HG03175 (cell line): ENCODE measurements at regions not wholly inside any gene's neighbourhood (a gene's known extent, or its start where the extent isn't known, plus 50 kb on each side); places are given as distances from the start of the nearest gene placed in this dataset.

Experiments
- ATAC-seq: cut with Tn5 transposase; IDR thresholded peaks from one replicate; pipeline ENCODE4 v1.9.1; 2021; ENCODE audit warnings: mild to moderate bottlenecking, moderate library complexity; ENCODE audit not compliant: unreplicated experiment

DNA sequence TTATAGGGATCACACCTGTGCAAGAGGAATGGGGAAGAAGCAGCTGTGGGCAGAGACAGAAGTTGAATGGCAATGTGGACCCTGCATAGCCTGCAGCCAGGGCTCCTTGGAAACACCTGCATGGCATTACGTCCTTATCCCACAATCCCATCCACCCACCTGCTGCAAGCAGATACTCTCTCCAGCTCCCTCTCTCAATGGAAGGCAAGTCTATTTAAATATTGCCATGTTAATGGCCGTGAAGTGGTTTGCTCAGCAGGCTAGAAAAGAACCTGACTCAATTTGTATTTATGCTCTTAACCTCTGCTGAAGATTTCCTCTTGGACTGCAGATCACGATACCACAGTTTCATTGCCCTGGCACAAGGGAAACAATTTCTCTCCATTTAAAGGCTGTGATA, 417.0 kb downstream of the TYW1 start:
- no peak for ATAC-seq

GRCh38 chr7:67414858-67415257, 418.2 kb downstream of the TYW1 start:
- no peak for ATAC-seq

DNA sequence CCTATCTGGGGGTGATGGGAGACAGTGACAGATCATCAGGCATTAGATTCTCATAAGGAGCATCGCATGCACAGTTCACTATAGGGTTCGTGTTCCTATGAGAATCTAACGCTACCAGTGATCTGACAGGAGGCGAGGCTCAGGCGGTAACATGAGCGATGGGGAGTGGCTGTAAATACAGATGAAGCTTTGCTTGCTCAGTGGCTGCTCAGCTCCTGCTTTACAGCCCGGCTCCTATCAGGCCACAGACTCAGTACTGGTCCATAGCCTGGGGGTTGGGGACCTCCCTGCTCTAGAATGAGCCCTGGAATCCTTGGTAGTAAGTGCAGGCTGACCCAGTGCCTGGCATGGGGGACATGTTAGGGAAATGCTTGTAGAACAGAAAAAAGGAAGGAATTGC, 426.0 kb downstream of the TYW1 start:
- ATAC-seq: no peak

DNA sequence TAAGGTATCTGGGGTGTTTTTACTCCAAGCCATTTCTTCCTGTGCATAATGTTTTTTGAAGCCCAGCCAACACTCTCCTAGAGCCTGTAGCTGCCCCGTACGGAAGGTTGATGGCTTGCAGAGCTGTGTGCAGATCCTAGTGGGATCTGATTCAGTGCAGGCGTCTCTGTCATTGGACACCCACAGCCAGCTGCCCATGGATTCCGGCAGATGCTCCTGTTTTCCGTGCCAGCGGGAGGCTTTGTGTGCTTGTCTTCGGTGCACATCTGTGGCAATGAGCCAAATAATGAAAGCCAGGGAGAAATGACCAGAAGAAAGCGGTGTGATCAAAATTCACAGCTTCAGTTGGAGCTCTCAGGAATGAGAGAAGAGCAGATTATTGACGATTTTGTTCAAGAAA, 426.4 kb downstream of the TYW1 start:
- ATAC-seq: no peak

DNA sequence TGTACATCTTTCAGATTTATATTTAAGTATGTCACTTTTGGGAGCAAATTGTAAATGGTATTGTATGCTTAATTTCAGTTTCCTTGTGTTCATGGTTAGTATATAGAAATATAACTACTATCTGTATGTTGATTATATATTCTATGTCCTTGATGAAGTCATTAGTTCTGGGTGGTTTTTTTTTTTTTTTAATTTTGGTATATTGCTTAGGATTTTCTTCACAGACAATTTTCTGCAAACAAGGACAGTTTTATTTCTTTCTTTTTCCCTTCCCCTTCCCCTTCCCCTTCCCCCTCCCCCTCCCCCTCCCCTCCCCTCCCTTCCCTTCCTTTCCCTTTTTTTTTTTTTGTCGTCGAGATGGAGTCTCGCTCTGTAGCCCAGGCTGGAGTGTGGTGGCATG, 430.0 kb downstream of the TYW1 start:
- no peak for ATAC-seq

- ATAC-seq: no peak
Measured at GRCh38 chr7:67429735-67430134, 433.1 kb downstream of the TYW1 start.

DNA sequence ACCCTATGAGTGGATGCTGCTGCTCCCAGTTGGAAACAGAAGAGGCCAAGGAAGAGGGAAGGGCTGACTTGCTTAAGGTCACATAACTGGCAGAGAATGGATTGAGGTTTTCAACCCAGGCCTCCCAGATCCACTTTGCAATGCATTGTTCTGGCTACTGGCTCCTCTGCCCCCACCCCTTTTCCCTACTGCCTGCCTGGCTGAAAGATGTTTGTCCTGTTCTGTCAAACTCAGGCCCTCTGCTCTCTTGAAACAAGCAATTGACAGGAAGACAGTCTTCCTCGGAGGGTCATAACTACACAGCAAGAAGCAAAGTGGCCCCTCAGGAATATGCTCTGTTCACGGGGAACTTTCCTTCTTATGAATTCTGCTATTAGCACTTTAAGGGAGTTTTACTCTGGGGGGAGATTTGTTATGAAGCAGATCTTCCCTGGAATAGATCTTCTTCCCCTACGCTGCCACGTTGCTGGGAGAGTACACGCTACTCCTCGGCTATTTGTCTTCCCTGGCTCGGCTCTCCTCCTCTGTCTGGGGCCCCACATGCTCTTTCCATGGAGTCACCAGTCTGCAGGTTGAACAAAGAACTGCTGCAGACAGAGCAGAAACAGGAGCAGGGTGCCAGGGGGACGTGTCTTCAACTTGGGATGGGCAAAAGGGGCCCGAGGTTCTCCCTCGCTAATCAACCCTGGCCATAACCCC, 436.1 kb downstream of the TYW1 start:
- no peak for ATAC-seq

DNA sequence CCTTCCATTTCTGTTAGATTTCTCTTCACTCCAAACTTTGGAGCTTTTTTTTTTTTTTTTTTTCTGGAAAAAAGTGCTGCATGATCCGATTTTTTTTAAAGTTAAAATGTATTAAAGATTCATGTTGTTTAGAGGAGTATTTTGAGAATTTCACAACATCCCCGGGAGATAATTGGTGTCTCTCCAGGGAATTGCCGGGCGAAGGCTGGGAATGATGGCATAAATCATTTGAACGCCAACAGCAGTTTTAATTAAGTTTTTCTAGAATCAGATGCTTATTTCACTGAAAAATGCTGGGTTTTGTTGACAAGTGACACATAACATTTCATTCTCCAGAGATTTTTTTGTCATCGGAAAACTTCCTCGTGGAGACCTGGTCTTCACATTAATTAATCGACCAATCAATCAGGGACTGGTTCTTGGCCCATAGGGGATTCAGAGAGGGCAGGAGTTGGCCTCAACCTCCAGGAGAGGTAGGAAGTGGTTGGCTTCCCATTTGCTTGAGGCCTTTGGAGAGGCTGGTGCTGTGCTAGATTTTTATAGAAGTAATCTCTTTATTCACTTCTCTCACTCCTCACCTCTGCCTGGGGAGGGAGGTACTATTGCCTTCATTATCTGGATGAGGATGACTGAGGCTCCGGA, 439.4 kb downstream of the TYW1 start:
- no peak for ATAC-seq

DNA sequence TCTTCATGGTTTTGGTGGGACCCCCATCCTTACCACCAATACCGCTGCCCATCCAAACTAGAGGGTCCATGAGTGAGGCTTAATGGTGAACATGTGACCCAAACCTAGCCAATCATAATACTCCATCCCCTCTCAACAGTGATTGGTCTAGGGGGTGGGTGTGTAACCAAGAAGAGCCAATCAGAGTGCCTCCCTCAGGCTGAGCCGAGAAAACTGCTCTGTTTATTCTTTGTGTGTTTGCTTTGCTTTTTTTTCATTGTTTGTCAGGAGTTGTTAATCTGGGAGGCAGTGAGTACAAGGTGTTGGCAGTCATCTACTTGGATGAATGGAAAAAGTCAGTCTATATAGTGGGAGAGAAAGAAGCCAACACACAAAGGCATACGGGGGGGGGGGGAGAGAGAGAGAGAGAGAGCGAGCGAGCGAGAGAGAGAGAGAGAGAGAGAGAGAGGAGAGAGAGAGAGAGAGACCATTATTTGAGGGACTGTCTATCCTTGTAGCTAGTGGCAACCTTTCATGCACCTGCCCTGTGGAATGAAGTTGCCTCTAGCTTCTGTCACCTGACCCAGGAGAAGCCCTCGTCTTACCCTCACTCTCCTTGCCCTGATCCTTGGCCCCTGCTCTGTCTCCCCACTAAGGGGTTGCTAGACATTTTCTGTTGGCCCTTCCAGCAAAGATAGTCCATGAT, 441.7 kb downstream of the TYW1 start:
- no peak for ATAC-seq

DNA sequence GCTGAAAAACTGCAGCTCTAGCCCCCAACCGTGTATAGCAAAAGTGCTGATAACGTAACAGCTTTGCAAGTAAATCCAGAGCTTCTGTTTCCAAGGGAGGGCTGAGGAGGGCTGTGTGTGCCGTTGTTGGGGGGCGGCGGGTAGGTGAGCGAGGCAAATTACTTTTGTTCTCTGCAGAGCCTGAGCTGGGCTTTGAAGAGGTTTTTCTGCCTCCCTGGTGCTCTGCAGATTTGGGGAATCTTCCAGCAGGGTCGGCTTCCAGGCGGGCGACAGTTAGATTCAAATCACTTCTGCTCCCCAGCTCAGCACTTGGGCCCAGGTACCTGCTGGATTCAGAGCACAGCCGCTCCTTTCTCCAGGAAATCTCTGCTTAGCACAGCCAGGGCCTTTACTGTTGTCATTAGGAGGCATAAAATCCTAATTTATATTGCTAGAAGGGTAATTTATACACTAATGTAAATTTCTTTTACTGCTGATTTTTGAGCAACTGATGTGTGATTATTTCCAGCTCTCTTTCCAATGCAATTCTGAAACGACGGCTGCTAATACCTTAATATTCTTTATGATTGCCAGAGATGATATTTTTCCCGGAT, 442.4 kb downstream of the TYW1 start:
- ATAC-seq: no peak

- no peak for ATAC-seq
Measured at GRCh38 chr7:67440321-67440720, 443.7 kb downstream of the TYW1 start.

DNA sequence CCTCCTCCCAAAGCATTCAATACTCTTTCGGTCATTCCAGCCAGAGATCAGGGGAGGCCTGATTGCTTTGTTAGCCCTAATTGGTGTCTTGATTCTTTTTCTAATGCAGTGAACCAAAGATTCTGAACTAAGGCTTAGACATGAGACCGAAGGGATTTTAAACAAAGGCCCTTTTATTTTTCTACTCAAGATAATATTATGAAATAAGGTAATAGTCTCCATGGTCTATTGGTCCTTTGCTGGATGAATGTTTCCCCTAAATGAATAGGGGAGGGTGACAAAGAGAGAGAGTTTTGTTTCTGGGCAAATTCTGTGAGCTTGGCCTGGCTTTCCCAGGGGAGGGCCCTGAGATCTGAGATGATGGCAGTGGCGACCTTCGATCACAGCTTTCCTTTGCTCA, 449.1 kb downstream of the TYW1 start:
- no peak for ATAC-seq

- no peak for ATAC-seq
Measured at GRCh38 chr7:67447297-67447696, 450.7 kb downstream of the TYW1 start.

DNA sequence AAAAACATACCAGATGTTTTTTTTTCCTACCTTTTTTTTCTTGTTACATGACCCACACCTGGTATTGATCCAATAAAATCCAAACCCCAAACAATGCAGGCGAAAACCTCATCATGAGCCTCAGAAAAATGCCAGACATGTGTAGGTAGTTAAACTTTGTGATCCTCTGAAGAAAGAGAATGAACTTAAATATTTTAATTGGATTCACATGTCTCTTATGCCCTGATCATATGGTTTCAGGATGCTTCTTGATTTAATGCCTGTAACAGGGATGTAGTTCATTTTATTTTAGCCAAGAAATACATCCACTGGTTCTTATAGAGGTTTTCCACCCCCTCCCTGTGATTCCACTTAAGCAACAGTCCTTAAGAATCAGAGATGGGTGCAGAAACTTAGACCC, 451.6 kb downstream of the TYW1 start:
- no peak for ATAC-seq

DNA sequence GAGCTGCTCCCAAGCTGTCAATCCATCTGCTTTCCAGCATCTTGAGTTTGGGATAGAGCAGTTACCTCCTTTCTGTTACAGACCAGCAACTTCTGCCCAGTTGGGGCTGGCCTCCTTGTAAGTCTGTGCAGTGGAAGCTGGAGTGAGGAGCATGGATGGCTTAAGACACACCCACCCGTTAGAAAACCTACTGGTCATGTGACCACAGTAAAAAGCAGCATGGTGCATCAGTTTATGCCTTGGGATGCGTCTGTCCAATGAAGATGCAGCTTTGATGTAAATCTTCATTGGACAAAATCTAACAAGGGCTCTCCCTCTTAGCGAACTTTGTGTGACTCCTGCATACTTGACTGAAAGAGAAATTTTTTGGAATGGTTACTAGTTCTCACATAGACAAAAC, 453.5 kb downstream of the TYW1 start:
- ATAC-seq: no peak

GRCh38 chr7:67451306-67451705, 454.7 kb downstream of the TYW1 start:
- no peak for ATAC-seq

- ATAC-seq: no peak
Measured at GRCh38 chr7:67452516-67453026, 455.9 kb downstream of the TYW1 start.

DNA sequence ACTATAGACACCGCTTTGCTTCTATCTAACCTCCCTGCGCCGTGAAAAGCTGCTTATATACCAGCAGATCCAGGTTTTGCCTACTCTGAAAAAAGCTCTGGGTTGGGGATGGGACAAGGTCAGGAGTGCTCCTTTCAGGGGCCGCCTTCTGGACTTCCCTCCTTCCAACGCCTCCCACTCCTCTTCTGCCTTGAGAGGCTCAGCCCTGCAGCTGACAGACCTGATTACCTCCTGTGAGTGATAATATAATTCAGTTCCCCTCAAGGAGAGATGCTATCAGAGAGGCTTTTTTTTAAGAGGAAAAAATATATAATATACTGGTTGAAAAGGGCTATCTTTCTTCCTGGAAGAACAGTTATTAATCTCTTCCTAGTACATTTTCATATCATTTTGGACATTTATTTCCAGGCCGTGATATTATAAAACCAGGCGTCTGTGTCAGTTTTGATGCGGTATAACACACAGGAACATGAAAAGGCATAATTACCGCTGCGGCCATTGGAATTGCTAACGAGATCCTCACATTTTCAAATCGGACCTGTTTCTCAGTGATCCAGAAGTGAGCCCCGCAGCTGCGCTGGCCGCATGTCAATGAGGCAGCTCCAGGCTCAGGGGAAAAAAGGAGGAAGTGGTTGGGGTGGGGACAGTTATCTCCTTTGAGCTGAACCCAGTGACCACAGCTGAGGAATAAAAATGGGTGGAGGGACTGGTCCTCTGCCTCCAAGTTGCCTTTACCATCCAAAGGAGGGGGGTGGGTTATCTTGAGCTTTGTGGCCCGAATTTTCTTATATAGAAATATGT, 457.1 kb downstream of the TYW1 start:
- ATAC-seq: no peak

DNA sequence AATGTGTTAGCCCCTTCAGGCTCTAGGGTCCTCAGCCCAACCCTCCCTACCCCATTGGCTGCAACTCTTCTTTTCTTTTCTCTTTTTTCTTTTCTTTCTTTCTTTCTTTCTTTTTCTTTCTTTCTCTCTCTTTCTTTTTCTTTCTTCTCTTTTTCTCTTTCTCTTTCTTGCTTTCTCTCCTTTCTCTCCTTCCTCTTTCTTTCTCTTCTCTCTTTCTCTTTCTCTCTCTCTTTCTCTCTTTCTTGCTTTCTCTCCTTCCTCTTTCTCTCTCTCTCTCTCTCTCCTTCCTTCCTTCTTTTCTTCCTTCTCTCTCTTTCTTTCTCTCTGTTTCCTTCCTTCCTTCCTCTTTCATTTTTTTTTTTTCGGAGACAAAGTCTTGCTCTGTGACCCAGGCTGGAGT, 458.9 kb downstream of the TYW1 start:
- no peak for ATAC-seq

GRCh38 chr7:67462781-67463191, 466.2 kb downstream of the TYW1 start:
- no peak for ATAC-seq

GRCh38 chr7:67463316-67463715, 466.7 kb downstream of the TYW1 start:
- ATAC-seq: no peak
